ENCODE measurements at regions not wholly inside any gene's neighbourhood (a gene's known extent, or its start where the extent isn't known, plus 50 kb on each side); places are given as distances from the start of the nearest gene placed in this dataset.

- H3K4me3 ChIP-seq (ENCODE audit: low read depth, poor library complexity, severe bottlenecking), result no peak overlapping the region
- intact Hi-C loops (cut with DNase I; ENCODE audit: low total_unique reads), result no loop called here
- no peak for DNase-seq (ENCODE audit: low spot score in 2 of 2)
- TF ChIP-seq CTCF (IDR thresholded peaks at IDR 0.05) (no peak), POLR2A (IDR thresholded peaks at IDR 0.05) (no peak)
These were observed 171.0 kb upstream of the PRICKLE1 start for GRCh38 chr12:42760550-42760949.

GRCh38 chr12:42759622-42760273 lies 170.2 kb upstream of the PRICKLE1 start:
- WGBS, 2 donors, result 48 to 52% methylated on average over 6 of the region's 6 CpGs

GRCh38 chr12:42758806-42759205 lies 169.3 kb upstream of the PRICKLE1 start:
- intact Hi-C loops (cut with DNase I; ENCODE audit: low total_unique reads), result no loop called here

More at GRCh38 chr12:42759622-42760273, 170.2 kb upstream of the PRICKLE1 start:
- no peak overlapping the region for H3K4me3 ChIP-seq (ENCODE audit: low read depth, poor library complexity, severe bottlenecking)
- DNase-seq (ENCODE audit: low spot score in 2 of 2), result peak; percentile 75 to 93
- TF ChIP-seq POLR2A (IDR thresholded peaks at IDR 0.05) (no peak), CTCF (IDR thresholded peaks at IDR 0.05) (no peak)
- intact Hi-C loops (cut with DNase I; ENCODE audit: low total_unique reads), result no loop called here

GRCh38 chr12:42757624-42758119 lies 168.1 kb upstream of the PRICKLE1 start:
- 76 to 81% methylated on average over 8 of the region's 8 CpGs for WGBS, 2 donors
- DNase-seq (ENCODE audit: low spot score in 2 of 2), result no peak
- TF ChIP-seq POLR2A (IDR thresholded peaks at IDR 0.05) (no peak), CTCF (IDR thresholded peaks at IDR 0.05) (no peak)
- no peak overlapping the region for H3K4me3 ChIP-seq (ENCODE audit: low read depth, poor library complexity, severe bottlenecking)
- intact Hi-C loops (cut with DNase I; ENCODE audit: low total_unique reads), result no loop called here

More at GRCh38 chr12:42758806-42759205, 169.3 kb upstream of the PRICKLE1 start:
- no peak for DNase-seq (ENCODE audit: low spot score in 2 of 2)
- no peak for TF ChIP-seq CTCF (IDR thresholded peaks at IDR 0.05)
- TF ChIP-seq POLR2A (IDR thresholded peaks at IDR 0.05), result no peak
- no peak overlapping the region for H3K4me3 ChIP-seq (ENCODE audit: low read depth, poor library complexity, severe bottlenecking)
- WGBS, 2 donors, result 68 to 76% methylated on average over 4 of the region's 4 CpGs

- TF ChIP-seq CTCF (IDR thresholded peaks at IDR 0.05), result no peak
- TF ChIP-seq POLR2A (IDR thresholded peaks at IDR 0.05), result no peak
- WGBS, 2 donors, result 62 to 63% methylated on average over 9 of the region's 9 CpGs
- H3K4me3 ChIP-seq (ENCODE audit: low read depth, poor library complexity, severe bottlenecking), result no peak overlapping the region
- DNase-seq (ENCODE audit: low spot score in 2 of 2), result no peak
- intact Hi-C loops (cut with DNase I; ENCODE audit: low total_unique reads), result no loop called here
These were observed 167.5 kb upstream of the PRICKLE1 start for GRCh38 chr12:42756841-42757623.
